ENCODE measurements at regions not wholly inside any gene's neighbourhood (a gene's known extent, or its start where the extent isn't known, plus 50 kb on each side); places are given as distances from the start of the nearest gene placed in this dataset.

- no peak overlapping the region for H3K27ac ChIP-seq (ENCODE audit: insufficient read depth, low read depth, low read length)
- POLR2A ChIA-PET = no interaction called here
- CTCF ChIA-PET = interaction anchor here (1.1 to 1.5 kb wide), 2 partner anchors 20 to 63 kb away, joined by 3 read pairs; no protein-coding TSS in a partner anchor
- no peaks in the 10 kb centered on the region for H3K4me1 ChIP-seq (ENCODE audit: control insufficient read depth, extremely low read depth, insufficient read depth, low read length)
- no TSS peak for BruUV-seq (replicated peaks)
- TF ChIP-seq POLR2AphosphoS5 (IDR thresholded peaks at IDR 0.05; ENCODE audit: insufficient read depth, low read depth, low read length) (no peak), FOS (IDR thresholded peaks at IDR 0.05; ENCODE audit: borderline replicate concordance, insufficient read depth, low read length) (no peak), MYC (IDR thresholded peaks at IDR 0.05; ENCODE audit: low read depth, low read length) (no peak)
- H2AFZ ChIP-seq (ENCODE audit: low read depth, low read length) = no peak overlapping the region
- no peaks in the 10 kb centered on the region for H4K20me1 ChIP-seq (replicated peaks; ENCODE audit: control insufficient read depth, extremely low read depth, insufficient read depth, low read length)
- intact Hi-C loops (cut with micrococcal nuclease) (no loop called here), dilution Hi-C loops (cut with MboI; ENCODE audit: extremely low pct_ligation_motif_present, low sequenced_read_pairs) (no loop called here)
- H3K4me2 ChIP-seq (ENCODE audit: insufficient read depth, low read length) = no peak overlapping the region
- FAIRE-seq = no peak
- no peaks in the 10 kb centered on the region for H3K79me2 ChIP-seq (ENCODE audit: control insufficient read depth, insufficient read depth, low read length)
- no peaks in the 10 kb centered on the region for H3K9me1 ChIP-seq (replicated peaks; ENCODE audit: control insufficient read depth, extremely low read depth, insufficient read depth, low read length)
- H3K27me3 ChIP-seq (ENCODE audit: control insufficient read depth in 2 of 2, insufficient read depth in 2 of 2, low read length in 2 of 2) = no peaks in the 10 kb centered on the region
- no peaks in the 10 kb centered on the region for H3K9me3 ChIP-seq (replicated peaks; ENCODE audit: control insufficient read depth, insufficient read depth, low read length)
- no peak for DNase-seq (ENCODE audit: low read depth, low spot score)
- no peak overlapping the region for H3K9ac ChIP-seq (replicated peaks; ENCODE audit: extremely low read depth, insufficient read depth, low read length)
- no peaks in the 10 kb centered on the region for H3K36me3 ChIP-seq (ENCODE audit: control insufficient read depth in 2 of 2, extremely low read depth in 1 of 2, insufficient read depth in 2 of 2, low read length in 2 of 2)
- no peak overlapping the region for H3K4me3 ChIP-seq (replicated peaks in 1 of 3; ENCODE audit: insufficient read depth in 1 of 3, low read depth in 1 of 3, low read length in 3 of 3)
Measured at GRCh38 chr22:22035203-22035602, 52.6 kb upstream of the TOP3B start.

GRCh38 chr22:22034469-22035132 is 52.0 kb upstream of the TOP3B start:
- TF ChIP-seq EZH2 (IDR thresholded peaks at IDR 0.05; ENCODE audit: borderline replicate concordance, low read depth, low read length, severe bottlenecking) (no peak), POLR2AphosphoS5 (IDR thresholded peaks at IDR 0.05; ENCODE audit: insufficient read depth, low read depth, low read length) (no peak), MAX (IDR thresholded peaks at IDR 0.05; ENCODE audit: insufficient read depth, insufficient read length) (no peak), CTCF (IDR thresholded peaks at IDR 0.05; ENCODE audit: extremely low read depth in 1 of 2, insufficient read depth in 1 of 2, low read depth in 1 of 2, low read length in 2 of 2) (no peak), POLR2A (IDR thresholded peaks at IDR 0.05; ENCODE audit: low read depth, low read length) (no peak), FOS (IDR thresholded peaks at IDR 0.05; ENCODE audit: borderline replicate concordance, insufficient read depth, low read length) (no peak), GATA2 (IDR thresholded peaks at IDR 0.05; ENCODE audit: insufficient read depth, insufficient read length, low read depth, low read length) (no peak), JUN (IDR thresholded peaks at IDR 0.05; ENCODE audit: borderline replicate concordance, insufficient read depth, insufficient read length, low read depth) (no peak), MYC (IDR thresholded peaks at IDR 0.05; ENCODE audit: low read depth, low read length) (no peak)
- no TSS peak for BruUV-seq (replicated peaks)
- Histone ChIP-seq H3K9me3 (replicated peaks; ENCODE audit: control insufficient read depth, insufficient read depth, low read length) (no peaks in the 10 kb centered on the region), H3K4me1 (ENCODE audit: control insufficient read depth, extremely low read depth, insufficient read depth, low read length) (no peaks in the 10 kb centered on the region), H3K27me3 (ENCODE audit: control insufficient read depth in 2 of 2, insufficient read depth in 2 of 2, low read length in 2 of 2) (no peaks in the 10 kb centered on the region), H3K9me1 (replicated peaks; ENCODE audit: control insufficient read depth, extremely low read depth, insufficient read depth, low read length) (no peaks in the 10 kb centered on the region), H3K4me2 (ENCODE audit: insufficient read depth, low read length) (no peak overlapping the region), H3K27ac (ENCODE audit: insufficient read depth, low read depth, low read length) (no peak overlapping the region), H2AFZ (ENCODE audit: low read depth, low read length) (no peak overlapping the region), H3K79me2 (ENCODE audit: control insufficient read depth, insufficient read depth, low read length) (no peaks in the 10 kb centered on the region), H4K20me1 (replicated peaks; ENCODE audit: control insufficient read depth, extremely low read depth, insufficient read depth, low read length) (no peaks in the 10 kb centered on the region), H3K9ac (replicated peaks; ENCODE audit: extremely low read depth, insufficient read depth, low read length) (no peak overlapping the region), H3K4me3 (replicated peaks in 1 of 3; ENCODE audit: insufficient read depth in 1 of 3, low read depth in 1 of 3, low read length in 3 of 3) (no peak overlapping the region), H3K36me3 (ENCODE audit: control insufficient read depth in 2 of 2, extremely low read depth in 1 of 2, insufficient read depth in 2 of 2, low read length in 2 of 2) (no peaks in the 10 kb centered on the region)
- FAIRE-seq (no peak), DNase-seq (ENCODE audit: low read depth, low spot score) (no peak)
- intact Hi-C loops (cut with micrococcal nuclease) (no loop called here), dilution Hi-C loops (cut with MboI; ENCODE audit: extremely low pct_ligation_motif_present, low sequenced_read_pairs) (no loop called here)
- ChIA-PET CTCF (interaction anchor here (1.5 kb wide), 1 partner anchor 62 kb away, joined by 3 read pairs; no protein-coding TSS in a partner anchor), POLR2A (no interaction called here)

Data from endothelial cell of umbilical vein (primary cell).